HG03108 (cell line): ENCODE measurements at regions not wholly inside any gene's neighbourhood (a gene's known extent, or its start where the extent isn't known, plus 50 kb on each side); places are given as distances from the start of the nearest gene placed in this dataset.
"Not testable (repeated sequence)": the region's sequence is repeated elsewhere in the genome, so short reads cannot be mapped to it uniquely, and the experiment has no call there.

Experiments used
- ATAC-seq: cut with Tn5 transposase; IDR thresholded peaks from one replicate; pipeline ENCODE4 v1.9.1; 2021; ENCODE audit warnings: moderate library complexity; ENCODE audit not compliant: unreplicated experiment

GRCh38 chr9:12351293-12352044 lies 341.7 kb upstream of the TYRP1 start:
- no peak for ATAC-seq

GRCh38 chr9:12352045-12352315 lies 341.2 kb upstream of the TYRP1 start:
- no peak for ATAC-seq

GRCh38 chr9:12363439-12363838 lies 329.7 kb upstream of the TYRP1 start:
- no peak for ATAC-seq

DNA sequence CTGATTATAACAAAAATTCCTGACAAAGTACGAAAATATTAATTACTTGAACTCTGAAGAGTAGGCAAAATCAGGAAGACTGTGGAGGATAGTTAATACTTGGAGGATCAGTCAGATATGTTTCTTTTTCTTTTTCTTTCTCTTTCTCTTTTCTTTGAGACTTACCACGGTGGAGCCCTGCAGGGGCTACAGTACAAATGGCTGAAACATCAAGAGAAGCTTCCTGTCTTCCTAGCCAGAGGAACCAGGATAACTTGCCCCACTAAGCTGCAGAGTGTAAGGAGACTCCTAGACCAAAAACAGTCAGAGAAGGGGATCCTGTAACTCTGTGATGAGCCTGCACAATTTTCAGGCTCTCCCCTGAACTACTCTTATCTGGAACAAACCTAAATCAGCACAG lies 324.6 kb upstream of the TYRP1 start:
- no peak for ATAC-seq

GRCh38 chr9:12391839-12392509 lies 301.2 kb upstream of the TYRP1 start:
- ATAC-seq, result no peak

DNA sequence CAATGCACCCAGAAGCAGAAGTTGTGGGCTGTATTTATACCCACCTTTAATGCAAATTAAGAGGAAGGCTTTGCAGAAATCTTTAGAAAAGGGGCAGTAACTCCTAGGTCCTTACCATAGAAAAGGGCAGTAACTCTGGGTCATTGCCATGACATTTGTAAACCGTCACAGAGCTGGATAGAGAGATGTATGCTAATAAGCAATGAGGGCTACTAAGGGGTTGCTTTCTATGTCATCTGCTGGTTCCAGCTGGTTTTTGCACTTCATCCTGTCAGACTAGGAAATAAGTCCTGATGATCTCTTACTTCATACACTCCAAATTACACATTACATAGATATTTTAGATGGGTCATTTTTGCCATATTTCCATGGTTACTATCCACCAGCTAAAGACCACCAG lies 299.1 kb upstream of the TYRP1 start:
- no peak for ATAC-seq

GRCh38 chr9:12403721-12404120 lies 289.5 kb upstream of the TYRP1 start:
- no peak for ATAC-seq

GRCh38 chr9:12413986-12414385 lies 279.2 kb upstream of the TYRP1 start:
- no peak for ATAC-seq

DNA sequence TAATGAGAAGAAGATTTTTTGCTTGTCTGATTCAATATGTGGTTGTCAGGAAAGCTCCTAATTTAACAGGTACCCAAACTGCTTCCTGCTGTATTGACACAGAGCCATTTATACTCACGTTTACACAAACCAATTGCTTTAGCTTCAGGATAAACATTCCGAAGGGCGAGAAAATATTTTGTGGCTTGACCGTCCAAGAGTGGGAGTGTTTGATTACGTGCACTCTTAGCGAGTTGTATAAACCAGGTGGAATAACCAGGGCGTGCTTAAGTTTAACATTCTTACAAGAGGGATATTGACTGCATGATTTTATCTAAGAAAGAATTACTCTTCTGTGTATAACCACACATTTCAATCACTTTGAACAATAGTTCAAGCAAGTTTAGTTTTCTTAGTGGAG lies 278.7 kb upstream of the TYRP1 start:
- ATAC-seq, result no peak

- no peak for ATAC-seq
These were observed 277.8 kb upstream of the TYRP1 start for GRCh38 chr9:12415361-12415760.

DNA sequence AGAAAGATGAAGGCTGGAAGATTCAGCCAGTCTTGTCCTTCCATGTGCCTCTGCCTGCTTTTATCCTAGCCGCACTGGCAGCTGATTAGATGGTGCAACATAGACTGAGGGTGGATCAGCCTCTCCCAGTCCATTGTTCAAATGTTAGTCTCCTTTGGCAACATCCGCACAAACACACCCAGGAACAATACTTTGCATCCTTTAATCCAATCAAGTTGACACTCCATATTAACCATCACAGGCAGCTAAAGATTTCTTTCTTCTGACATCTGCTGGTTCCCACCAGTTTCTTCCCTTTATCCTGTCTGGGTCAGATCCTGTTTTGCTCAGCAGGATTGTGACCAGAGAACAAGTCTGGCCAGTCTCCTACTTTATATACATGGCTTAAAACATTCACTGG lies 276.5 kb upstream of the TYRP1 start:
- no peak for ATAC-seq

- ATAC-seq, result no peak
These were observed 268.9 kb upstream of the TYRP1 start for GRCh38 chr9:12424243-12424642.

DNA sequence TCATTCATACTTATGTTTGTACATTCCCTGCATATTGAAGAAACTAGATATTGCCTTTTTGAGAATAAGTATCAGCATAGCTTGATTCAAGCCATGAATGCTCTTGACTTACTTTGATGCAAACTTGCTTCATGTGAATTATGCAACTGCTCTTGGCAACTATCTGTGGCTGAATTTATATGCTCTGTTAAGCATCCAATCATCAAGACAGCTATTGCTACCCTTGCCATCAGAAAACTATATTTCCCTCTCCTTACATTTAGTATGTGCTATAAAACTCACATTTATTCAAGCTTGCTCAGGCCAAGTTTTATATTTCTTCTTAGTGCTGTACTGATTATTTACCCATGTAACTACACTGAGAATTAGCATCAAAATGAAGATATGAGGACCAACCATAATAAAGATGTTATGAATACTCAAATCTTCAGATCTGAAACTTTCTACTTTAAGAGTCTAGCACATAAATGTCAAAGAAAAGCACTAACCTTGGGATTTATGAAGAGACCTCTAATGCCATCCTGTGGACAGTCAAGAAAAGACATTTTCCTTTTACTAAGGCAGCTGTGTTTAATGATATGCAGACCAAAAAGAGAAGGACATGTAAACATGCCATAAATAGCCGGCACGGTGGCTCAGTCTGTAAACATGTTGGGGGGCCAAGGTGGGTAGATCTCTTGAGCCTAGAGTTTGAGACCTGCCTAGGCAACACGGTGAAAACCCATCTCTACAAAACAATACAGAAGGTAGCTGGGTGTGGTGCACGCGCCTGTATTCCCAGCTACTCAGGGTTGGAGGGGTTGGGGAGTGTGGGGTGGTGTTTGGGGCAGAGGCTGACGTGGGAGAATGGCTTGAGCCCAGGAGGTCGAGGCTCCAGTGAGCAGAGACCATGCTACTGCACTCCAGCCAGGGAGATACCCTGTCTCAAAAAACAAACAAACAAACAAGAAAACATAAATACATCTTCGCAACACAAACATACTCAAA lies 267.0 kb upstream of the TYRP1 start:
- no peak for ATAC-seq

GRCh38 chr9:12439267-12439666 lies 253.9 kb upstream of the TYRP1 start:
- ATAC-seq, result no peak

- not testable (repeated sequence) for ATAC-seq
These were observed 252.1 kb upstream of the TYRP1 start for GRCh38 chr9:12441080-12441479.

DNA sequence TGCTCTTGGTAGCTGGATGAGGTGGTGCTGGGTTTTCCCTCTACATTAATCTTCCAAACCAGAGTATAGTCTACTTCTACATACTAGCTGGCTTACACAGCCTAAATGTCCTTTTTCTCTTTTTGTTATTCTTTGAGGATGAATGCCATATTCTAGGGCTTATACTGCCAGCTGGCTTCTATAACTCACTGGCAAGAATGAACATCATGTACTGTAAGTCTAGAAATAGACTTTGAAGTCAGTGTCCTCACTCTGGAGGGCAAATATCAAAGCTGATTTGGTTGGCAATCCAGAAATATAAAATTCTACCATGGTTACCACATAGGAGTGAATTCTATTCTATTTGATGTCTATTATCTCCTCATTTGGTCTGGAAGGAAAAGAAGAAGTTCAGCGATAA lies 251.7 kb upstream of the TYRP1 start:
- ATAC-seq, result no peak

- no peak for ATAC-seq
These were observed 244.9 kb upstream of the TYRP1 start for GRCh38 chr9:12448246-12448645.

DNA sequence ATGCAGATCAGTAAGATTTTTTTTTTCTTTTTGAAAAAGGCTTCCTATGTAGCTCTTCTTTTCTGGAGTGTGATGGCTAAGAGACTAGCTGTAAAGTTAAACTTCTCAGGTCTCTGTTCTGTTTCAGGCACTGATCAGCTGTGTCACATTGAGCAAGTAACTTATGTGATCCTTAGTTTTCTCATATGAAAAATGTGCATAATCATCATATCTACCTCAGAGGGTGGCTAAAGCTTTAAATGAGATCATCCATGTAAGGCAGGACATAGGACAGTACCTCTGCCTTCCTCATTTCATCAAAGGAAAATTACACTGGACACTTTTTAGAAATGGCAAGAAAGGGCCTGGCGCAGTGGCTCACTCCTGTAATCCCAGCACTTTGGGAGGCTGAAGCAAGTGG lies 235.9 kb upstream of the TYRP1 start:
- no peak for ATAC-seq

- ATAC-seq, result no peak
These were observed 231.3 kb upstream of the TYRP1 start for GRCh38 chr9:12461763-12462460.

DNA sequence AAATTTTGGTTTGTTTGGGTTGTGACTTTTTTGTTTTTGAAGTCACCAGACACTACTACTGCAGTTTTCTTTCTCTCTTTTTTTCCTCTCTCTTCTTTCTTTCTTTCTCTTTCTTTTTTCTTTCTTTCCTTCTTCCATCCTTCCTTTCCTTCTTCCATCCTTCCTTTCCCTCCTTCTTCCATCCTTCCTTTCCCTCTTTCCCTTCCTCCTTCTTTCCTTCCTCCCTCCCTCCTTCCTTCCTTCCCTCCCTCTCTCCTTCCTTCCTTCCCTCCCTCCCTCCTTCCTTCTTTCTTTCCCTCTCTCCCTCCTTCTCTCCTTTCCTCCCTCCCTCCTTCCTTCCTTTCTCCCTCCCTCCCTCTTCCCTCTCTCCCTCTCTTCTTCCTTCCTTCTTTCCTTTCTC lies 230.3 kb upstream of the TYRP1 start:
- no peak for ATAC-seq

- ATAC-seq, result no peak
These were observed 229.5 kb upstream of the TYRP1 start for GRCh38 chr9:12463641-12464040.
